Peyer's patch (tissue), 4 donors: ENCODE measurements at regions not wholly inside any gene's neighbourhood (a gene's known extent, or its start where the extent isn't known, plus 50 kb on each side); places are given as distances from the start of the nearest gene placed in this dataset.

Experiments
- DNase-seq, 3 donors: peaks; one replicate each; pipeline ENCODE4 v3.0.0-alpha.2; 2017 to 2019
- H3K27ac ChIP-seq, 4 donors: fragments of 200-600 bp; sonication (generic); one replicate each; pipeline ENCODE4 v1.5.1; 2016 to 2019
- H3K27me3 ChIP-seq, 2 donors: fragments of 200-600 bp; sonication (generic); one replicate each; pipeline ENCODE4 v1.5.1; 2019
- H3K36me3 ChIP-seq, 3 donors: fragments of 200-600 bp; sonication (generic); one replicate each; pipeline ENCODE4 v1.5.1; 2016 to 2019
- H3K4me1 ChIP-seq, 4 donors: fragments of 200-600 bp; sonication (generic); one replicate each; pipeline ENCODE4 v1.5.1; 2016 to 2019
- H3K4me3 ChIP-seq, 4 donors: fragments of 200-600 bp; sonication (generic); 1 replicate in 3 of 4; 2 replicates in 1 of 4; pipeline ENCODE4 v1.5.1; 2016 to 2019; ENCODE audit warnings: mild to moderate bottlenecking in 1 of 4
- H3K9me3 ChIP-seq, 4 donors: fragments of 200-600 bp; sonication (generic); one replicate each; pipeline ENCODE4 v1.5.1; 2016 to 2019; ENCODE audit warnings: mild to moderate bottlenecking in 1 of 4
- POLR2A ChIP-seq, 2 donors: fragments of 450-650 bp; IDR thresholded peaks; one replicate each; pipeline ENCODE4 v1.5.1; 2017; ENCODE audit warnings: antibody characterized with exemption in 2 of 2, mild to moderate bottlenecking in 2 of 2, moderate library complexity in 2 of 2
- TF ChIP-seq, protein P1 (sequence below), 6 experiments: fragments of 450-650 bp in 4 of 6; fragments of 200-600 bp in 2 of 6; sonication (generic) in 1 of 6; IDR thresholded peaks; one replicate each; pipeline ENCODE4 v1.5.1; 2017 to 2019; ENCODE audit warnings: antibody characterized with exemption in 6 of 6, mild to moderate bottlenecking in 3 of 6, moderate library complexity in 1 of 6

DNA sequence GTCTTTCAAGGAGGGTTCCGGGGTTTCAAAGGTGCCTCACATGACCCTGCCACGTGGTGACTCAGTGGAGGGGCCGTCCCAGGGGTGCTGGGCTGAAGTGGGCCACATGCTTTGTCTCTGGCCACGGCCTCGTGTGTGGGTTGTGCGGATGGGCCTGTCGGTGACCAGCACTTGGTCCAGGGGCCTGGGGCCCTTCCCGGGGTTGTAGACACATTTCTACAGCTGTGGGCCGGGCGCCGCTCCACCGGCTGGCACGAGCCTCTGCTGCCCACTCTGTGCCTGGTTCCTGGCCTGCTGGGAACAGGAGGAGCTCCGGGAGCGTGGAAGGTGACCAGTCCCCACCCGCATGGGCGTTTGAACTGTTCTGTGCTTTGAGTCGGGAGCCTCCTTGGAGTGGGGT is 75.4 kb upstream of the TTC34 start:
- Histone ChIP-seq H3K36me3 (no peaks in the 10 kb centered on the region), H3K4me3 (no peak overlapping the region), H3K27me3 (no peaks in the 10 kb centered on the region), H3K4me1 (peaks cover 0 to 5% (median 0%) of the 10 kb centered on the region in 4 donors), H3K27ac (no peak overlapping the region), H3K9me3 (peaks cover 0 to 5% (median 2%) of the 10 kb centered on the region in 4 donors)
- no peak for DNase-seq
- TF ChIP-seq POLR2A (IDR thresholded peaks at IDR 0.05): no peak
- TF ChIP-seq, protein P1, sequence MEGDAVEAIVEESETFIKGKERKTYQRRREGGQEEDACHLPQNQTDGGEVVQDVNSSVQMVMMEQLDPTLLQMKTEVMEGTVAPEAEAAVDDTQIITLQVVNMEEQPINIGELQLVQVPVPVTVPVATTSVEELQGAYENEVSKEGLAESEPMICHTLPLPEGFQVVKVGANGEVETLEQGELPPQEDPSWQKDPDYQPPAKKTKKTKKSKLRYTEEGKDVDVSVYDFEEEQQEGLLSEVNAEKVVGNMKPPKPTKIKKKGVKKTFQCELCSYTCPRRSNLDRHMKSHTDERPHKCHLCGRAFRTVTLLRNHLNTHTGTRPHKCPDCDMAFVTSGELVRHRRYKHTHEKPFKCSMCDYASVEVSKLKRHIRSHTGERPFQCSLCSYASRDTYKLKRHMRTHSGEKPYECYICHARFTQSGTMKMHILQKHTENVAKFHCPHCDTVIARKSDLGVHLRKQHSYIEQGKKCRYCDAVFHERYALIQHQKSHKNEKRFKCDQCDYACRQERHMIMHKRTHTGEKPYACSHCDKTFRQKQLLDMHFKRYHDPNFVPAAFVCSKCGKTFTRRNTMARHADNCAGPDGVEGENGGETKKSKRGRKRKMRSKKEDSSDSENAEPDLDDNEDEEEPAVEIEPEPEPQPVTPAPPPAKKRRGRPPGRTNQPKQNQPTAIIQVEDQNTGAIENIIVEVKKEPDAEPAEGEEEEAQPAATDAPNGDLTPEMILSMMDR (IDR thresholded peaks at IDR 0.05): no peak

DNA sequence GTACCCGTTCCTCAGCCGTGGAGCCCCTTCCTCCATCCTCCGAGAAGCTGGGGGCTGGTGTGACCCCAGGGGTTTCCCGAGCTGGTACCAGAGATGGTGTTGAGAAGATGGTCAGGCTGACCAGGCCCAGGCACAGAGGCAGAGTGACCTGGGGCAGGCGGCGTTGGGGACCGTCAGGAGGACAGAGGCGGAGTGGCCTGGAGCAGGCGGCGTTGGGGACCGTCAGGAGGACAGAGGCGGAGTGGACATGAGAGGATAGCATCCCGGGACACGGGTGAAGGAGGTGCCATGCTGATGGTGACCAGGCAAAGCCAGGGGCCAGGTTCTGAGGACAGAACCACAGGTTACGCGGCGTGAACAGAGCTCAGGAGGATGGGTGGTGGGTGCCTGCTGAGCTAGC is 75.9 kb upstream of the TTC34 start:
- TF ChIP-seq POLR2A (IDR thresholded peaks at IDR 0.05): no peak
- TF ChIP-seq, protein P1 (IDR thresholded peaks at IDR 0.05): no peak
- DNase-seq: no peak
- no peaks in the 10 kb centered on the region for H3K27me3 ChIP-seq

DNA sequence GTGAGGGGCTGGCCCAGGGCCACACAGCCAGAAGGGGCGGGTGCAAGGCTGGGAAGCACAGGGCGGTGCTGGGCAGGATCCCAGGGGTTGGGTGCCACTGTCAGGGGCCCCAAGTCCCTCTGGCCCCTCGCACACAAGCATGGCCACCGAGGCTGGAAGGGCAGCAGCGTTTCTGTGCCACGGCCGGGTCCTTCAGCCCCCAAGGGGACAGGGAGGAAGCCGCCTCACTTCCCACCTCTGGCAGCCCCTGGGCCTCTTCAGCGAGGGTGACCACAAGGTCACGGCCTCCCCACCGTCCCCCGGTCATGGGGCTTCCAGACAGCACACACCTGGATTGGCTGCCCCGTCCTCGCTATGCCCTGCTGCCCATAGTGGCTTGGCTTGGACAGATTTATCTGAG is 77.1 kb upstream of the TTC34 start:
- Histone ChIP-seq H3K27me3 (no peaks in the 10 kb centered on the region), H3K4me1 (peaks cover 0 to 5% (median 0%) of the 10 kb centered on the region in 4 donors), H3K36me3 (no peaks in the 10 kb centered on the region), H3K9me3 (no peaks in the 10 kb centered on the region), H3K4me3 (no peak overlapping the region), H3K27ac (no peak overlapping the region)
- no peak for DNase-seq
- TF ChIP-seq POLR2A (IDR thresholded peaks at IDR 0.05): no peak
- TF ChIP-seq, protein P1 (IDR thresholded peaks at IDR 0.05): no peak

More for the DNA sequence above, 75.9 kb upstream of the TTC34 start:
- Histone ChIP-seq H3K9me3 (no peaks in the 10 kb centered on the region), H3K4me3 (no peak overlapping the region), H3K36me3 (no peaks in the 10 kb centered on the region), H3K27ac (no peak overlapping the region), H3K4me1 (peaks cover 0 to 5% (median 0%) of the 10 kb centered on the region in 4 donors)

DNA sequence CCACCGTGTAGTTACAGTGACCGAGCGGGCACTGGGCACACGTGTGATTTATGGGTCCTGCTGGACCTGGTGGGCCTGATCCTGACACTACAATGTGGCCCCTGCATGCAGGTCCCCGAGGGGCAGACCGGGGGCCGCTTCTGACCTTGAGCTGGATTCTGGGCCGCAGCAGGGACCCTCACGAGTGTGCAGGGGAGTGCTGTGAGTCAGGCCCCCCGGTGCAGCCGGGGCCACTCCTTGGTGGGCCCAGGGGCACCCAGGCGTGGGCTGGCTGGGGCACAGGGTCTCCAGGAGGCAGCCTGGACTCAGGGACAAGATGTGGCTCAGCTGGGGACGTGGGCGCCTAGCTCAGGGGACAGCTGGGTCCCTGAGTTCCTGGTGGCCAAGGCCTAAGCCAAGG is 77.5 kb upstream of the TTC34 start:
- peaks cover 0 to 5% (median 0%) of the 10 kb centered on the region in 4 donors for H3K4me1 ChIP-seq
- H3K27ac ChIP-seq: no peak overlapping the region
- H3K36me3 ChIP-seq: no peaks in the 10 kb centered on the region
- H3K27me3 ChIP-seq: no peaks in the 10 kb centered on the region
- TF ChIP-seq, protein P1 (IDR thresholded peaks at IDR 0.05): no peak
- TF ChIP-seq POLR2A (IDR thresholded peaks at IDR 0.05): no peak
- DNase-seq: no peak
- H3K9me3 ChIP-seq: no peaks in the 10 kb centered on the region
- H3K4me3 ChIP-seq: no peak overlapping the region

DNA sequence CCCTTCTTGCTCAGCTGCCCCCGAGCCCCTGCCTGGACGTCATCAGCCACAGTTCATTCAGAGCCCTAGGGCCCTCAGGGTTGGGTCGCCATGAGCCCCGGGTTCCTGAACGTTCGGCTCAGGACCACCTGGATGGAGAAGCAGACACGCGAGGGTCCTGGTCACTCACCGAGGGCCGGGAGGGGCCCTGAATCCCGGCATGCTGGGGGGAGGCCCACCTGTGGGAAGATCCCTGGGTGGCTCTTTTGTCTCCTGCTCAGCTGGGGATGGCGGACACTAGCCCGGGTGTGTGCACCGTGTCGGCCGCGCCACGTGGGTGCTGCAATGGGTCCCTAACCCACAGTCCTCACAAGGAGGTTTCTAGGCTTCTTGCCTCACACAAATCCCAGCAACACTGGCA is 78.1 kb upstream of the TTC34 start:
- DNase-seq: no peak
- no peaks in the 10 kb centered on the region for H3K36me3 ChIP-seq
- H3K27me3 ChIP-seq: no peaks in the 10 kb centered on the region
- H3K4me1 ChIP-seq: peaks cover 0 to 2% (median 0%) of the 10 kb centered on the region in 4 donors
- no peaks in the 10 kb centered on the region for H3K9me3 ChIP-seq
- no peak overlapping the region for H3K4me3 ChIP-seq
- TF ChIP-seq POLR2A (IDR thresholded peaks at IDR 0.05): no peak
- TF ChIP-seq, protein P1 (IDR thresholded peaks at IDR 0.05): no peak
- H3K27ac ChIP-seq: no peak overlapping the region

DNA sequence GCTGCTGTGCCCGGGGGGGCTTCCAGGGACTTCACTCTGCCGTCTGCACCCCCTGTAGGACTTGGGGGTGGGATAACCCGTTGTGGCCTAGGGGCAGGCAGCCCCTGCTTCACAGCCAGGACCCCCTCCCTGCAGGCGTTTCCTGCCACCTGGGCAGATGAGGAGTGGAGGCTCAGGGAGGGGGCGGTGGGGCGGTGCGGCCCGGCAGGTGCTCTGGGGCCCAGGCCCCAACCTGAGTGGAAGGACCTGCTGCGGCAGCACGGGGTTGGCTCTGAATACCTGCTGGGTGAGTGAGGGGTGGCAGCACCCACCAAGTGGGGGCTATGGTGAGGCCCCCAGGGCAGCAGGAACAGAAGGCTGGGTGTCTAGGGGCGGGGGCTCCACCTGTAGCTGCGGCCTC is 78.6 kb upstream of the TTC34 start:
- Histone ChIP-seq H3K27ac (no peak overlapping the region), H3K9me3 (no peaks in the 10 kb centered on the region), H3K27me3 (no peaks in the 10 kb centered on the region), H3K4me3 (no peak overlapping the region), H3K36me3 (no peaks in the 10 kb centered on the region), H3K4me1 (no peaks in the 10 kb centered on the region)
- no peak for DNase-seq
- TF ChIP-seq POLR2A (IDR thresholded peaks at IDR 0.05): no peak
- TF ChIP-seq, protein P1 (IDR thresholded peaks at IDR 0.05): no peak
